Activated naive CD8-positive, alpha-beta T cell treated with anti-CD3 and anti-CD28 coated beads, Interleukin-2, amount 50 U/mL, for 24 hours (primary cell): ENCODE measurements at regions not wholly inside any gene's neighbourhood (a gene's known extent, or its start where the extent isn't known, plus 50 kb on each side); places are given as distances from the start of the nearest gene placed in this dataset.

ENCODE experiments used
- ATAC-seq: fragments of 150-1000 bp; cut with Tn5 transposase; one replicate; pipeline ENCODE4 v1.10.0; 2021
- DNase-seq: peaks from one replicate; pipeline ENCODE4 v3.0.0; 2021
- H3K27ac Mint-ChIP-seq: one replicate; pipeline ENCODE4 v1.8.0; 2021; ENCODE audit warnings: mild to moderate bottlenecking, mixed read lengths
- H3K27me3 Mint-ChIP-seq: one replicate; pipeline ENCODE4 v1.8.0; 2021; ENCODE audit warnings: mixed read lengths
- H3K36me3 Mint-ChIP-seq: one replicate; pipeline ENCODE4 v1.8.0; 2021; ENCODE audit warnings: low read depth, mixed read lengths
- H3K4me1 Mint-ChIP-seq: one replicate; pipeline ENCODE4 v1.8.0; 2021; ENCODE audit warnings: mixed read lengths
- H3K4me3 Mint-ChIP-seq: one replicate; pipeline ENCODE4 v1.8.0; 2021; ENCODE audit warnings: mild to moderate bottlenecking, moderate library complexity, mixed read lengths
- H3K9me3 Mint-ChIP-seq: one replicate; pipeline ENCODE4 v1.8.0; 2021; ENCODE audit warnings: mixed read lengths

DNA sequence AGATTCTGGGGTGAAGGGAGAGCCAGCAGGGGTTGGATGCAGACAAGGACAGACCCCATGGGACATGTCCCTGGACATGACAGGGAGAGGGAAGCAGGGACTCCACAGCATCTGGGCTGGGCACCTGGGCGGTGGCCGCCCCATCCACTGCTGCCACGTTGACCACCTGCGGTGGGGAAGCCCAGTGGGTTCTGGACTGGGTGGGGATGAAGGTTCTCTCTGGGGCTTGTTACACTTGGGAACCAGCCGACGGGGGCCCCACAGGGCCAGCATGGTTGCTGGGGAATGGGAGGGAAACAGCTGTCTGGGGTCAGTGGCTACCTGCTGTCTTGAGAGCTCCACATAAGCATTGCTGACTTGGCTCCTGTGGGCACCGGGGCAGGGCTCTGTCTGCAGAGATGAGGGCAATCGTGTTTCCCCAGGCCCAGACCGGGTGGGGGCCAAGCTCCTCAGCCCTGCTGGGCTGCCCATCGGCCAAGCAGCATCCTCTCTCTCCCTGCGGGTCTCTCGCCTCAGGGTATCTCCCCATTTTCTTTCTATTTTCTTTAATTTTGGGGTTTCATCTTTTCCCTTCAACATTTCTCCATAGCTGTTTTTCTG lies 443.6 kb upstream of the PFKP start:
- ATAC-seq (no peak), DNase-seq (no peak)
- no peak overlapping the region for H3K27ac Mint-ChIP-seq
- no peaks in the 10 kb centered on the region for H3K4me1 Mint-ChIP-seq
- H3K9me3 Mint-ChIP-seq = no peaks in the 10 kb centered on the region
- H3K36me3 Mint-ChIP-seq = no peaks in the 10 kb centered on the region
- no peak overlapping the region for H3K4me3 Mint-ChIP-seq
- H3K27me3 Mint-ChIP-seq = peaks cover 9% of the 10 kb centered on the region

DNA sequence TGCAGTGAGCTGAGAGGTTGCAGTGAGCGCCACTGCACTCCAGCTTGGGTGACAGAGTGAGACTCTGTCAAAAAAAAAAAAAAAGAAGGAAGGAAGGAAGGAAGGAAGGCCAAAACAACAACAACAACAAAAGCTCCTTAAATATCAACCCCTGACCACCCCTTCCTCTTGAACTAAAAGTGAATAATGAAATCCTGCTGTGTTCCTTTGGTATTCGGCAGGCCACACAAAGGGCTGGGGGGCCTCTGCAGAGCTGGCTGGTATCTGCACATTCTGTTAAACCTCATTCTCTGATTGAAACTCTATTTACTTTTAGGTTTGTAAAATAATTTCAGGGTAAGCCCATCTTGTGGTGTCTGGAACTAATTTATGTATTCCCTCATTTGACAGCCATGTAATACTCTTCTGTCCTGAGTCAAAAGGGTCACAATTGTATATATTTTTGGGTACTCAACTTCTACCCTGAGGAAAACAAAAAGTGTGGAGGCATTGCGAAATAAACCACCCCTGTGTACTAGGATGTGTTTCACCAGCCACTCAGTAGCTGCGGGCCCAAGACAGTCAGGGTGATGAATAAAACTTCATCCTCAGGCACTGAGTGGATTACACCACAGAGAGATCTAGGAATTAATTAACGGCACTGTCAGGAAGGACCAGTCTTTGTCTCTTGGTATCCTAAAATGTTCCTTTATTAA lies 446.4 kb upstream of the PFKP start:
- no peaks in the 10 kb centered on the region for H3K9me3 Mint-ChIP-seq
- H3K27me3 Mint-ChIP-seq = peaks cover 14% of the 10 kb centered on the region
- H3K27ac Mint-ChIP-seq = no peak overlapping the region
- H3K4me1 Mint-ChIP-seq = no peaks in the 10 kb centered on the region
- ATAC-seq (no peak), DNase-seq (no peak)
- H3K4me3 Mint-ChIP-seq = no peak overlapping the region
- no peaks in the 10 kb centered on the region for H3K36me3 Mint-ChIP-seq

DNA sequence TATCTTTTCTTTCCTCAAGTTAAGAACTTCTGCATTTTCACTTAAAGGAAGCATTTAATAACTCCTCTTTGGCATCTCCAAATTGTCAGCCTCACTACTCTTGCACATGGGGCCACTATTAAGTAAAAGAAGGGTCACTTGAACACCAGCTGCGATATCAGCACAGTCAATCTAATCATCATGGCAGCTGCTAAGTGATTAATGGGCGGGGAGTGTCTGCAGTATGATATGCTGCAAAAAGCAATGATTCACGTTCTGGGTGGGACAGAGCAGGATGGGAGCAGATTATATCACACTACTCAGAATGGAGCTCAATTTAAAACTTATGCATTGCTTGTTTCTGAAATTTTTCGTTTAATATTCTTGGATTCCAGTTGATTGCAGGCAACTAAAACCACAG lies 447.4 kb upstream of the PFKP start:
- no peak overlapping the region for H3K4me3 Mint-ChIP-seq
- no peaks in the 10 kb centered on the region for H3K9me3 Mint-ChIP-seq
- no peaks in the 10 kb centered on the region for H3K36me3 Mint-ChIP-seq
- no peak for DNase-seq
- no peaks in the 10 kb centered on the region for H3K4me1 Mint-ChIP-seq
- no peak for ATAC-seq
- no peak overlapping the region for H3K27ac Mint-ChIP-seq
- peaks cover 14% of the 10 kb centered on the region for H3K27me3 Mint-ChIP-seq

GRCh38 chr10:2619472-2619871 lies 447.9 kb upstream of the PFKP start:
- Mint-ChIP-seq H3K9me3 (no peaks in the 10 kb centered on the region), H3K27ac (no peak overlapping the region), H3K4me3 (no peak overlapping the region), H3K4me1 (no peaks in the 10 kb centered on the region), H3K27me3 (peaks cover 14% of the 10 kb centered on the region), H3K36me3 (no peaks in the 10 kb centered on the region)
- no peak for DNase-seq
- ATAC-seq = no peak

- no peaks in the 10 kb centered on the region for H3K36me3 Mint-ChIP-seq
These were observed 448.7 kb upstream of the PFKP start for GRCh38 chr10:2618690-2619089.

GRCh38 chr10:2616215-2616614 lies 451.1 kb upstream of the PFKP start:
- no peak for ATAC-seq
- H3K27me3 Mint-ChIP-seq = peaks cover 7% of the 10 kb centered on the region
- DNase-seq = no peak
- no peaks in the 10 kb centered on the region for H3K36me3 Mint-ChIP-seq
- H3K4me3 Mint-ChIP-seq = no peak overlapping the region
- no peak overlapping the region for H3K27ac Mint-ChIP-seq
- H3K9me3 Mint-ChIP-seq = peaks cover 16% of the 10 kb centered on the region
- no peaks in the 10 kb centered on the region for H3K4me1 Mint-ChIP-seq

More at GRCh38 chr10:2618690-2619089, 448.7 kb upstream of the PFKP start:
- Mint-ChIP-seq H3K4me1 (no peaks in the 10 kb centered on the region), H3K9me3 (peaks cover under 1% of the 10 kb centered on the region), H3K4me3 (no peak overlapping the region), H3K27me3 (peaks cover 14% of the 10 kb centered on the region), H3K27ac (no peak overlapping the region)
- DNase-seq (no peak), ATAC-seq (no peak)

GRCh38 chr10:2611603-2612002 lies 455.7 kb upstream of the PFKP start:
- peaks cover 16% of the 10 kb centered on the region for H3K9me3 Mint-ChIP-seq
- H3K4me3 Mint-ChIP-seq = no peak overlapping the region
- ATAC-seq (no peak), DNase-seq (no peak)
- H3K36me3 Mint-ChIP-seq = no peaks in the 10 kb centered on the region
- H3K4me1 Mint-ChIP-seq = no peaks in the 10 kb centered on the region
- no peak overlapping the region for H3K27ac Mint-ChIP-seq
- no peaks in the 10 kb centered on the region for H3K27me3 Mint-ChIP-seq

DNA sequence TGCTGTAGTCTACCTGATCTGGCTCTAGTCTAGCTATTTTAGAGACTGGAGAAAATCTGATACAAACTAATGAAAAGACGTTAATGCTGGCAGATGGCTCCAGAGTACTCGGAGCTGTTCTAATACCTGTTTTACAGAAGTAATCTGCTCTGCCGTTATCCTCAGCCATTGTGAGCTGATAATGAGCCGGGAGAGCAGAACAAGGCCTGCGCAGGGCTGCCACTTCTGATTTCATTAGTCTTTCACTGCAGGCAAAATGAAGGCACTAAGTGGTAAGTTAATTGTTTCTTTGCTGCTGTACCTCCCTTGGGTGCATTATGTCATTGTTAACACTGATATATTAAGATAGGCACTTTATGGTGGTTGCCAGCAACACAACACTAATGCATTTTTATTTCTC lies 456.4 kb upstream of the PFKP start:
- Mint-ChIP-seq H3K27me3 (no peaks in the 10 kb centered on the region), H3K27ac (no peak overlapping the region), H3K4me1 (no peaks in the 10 kb centered on the region), H3K36me3 (no peaks in the 10 kb centered on the region), H3K4me3 (no peak overlapping the region), H3K9me3 (peaks cover 16% of the 10 kb centered on the region)
- DNase-seq (no peak), ATAC-seq (no peak)

DNA sequence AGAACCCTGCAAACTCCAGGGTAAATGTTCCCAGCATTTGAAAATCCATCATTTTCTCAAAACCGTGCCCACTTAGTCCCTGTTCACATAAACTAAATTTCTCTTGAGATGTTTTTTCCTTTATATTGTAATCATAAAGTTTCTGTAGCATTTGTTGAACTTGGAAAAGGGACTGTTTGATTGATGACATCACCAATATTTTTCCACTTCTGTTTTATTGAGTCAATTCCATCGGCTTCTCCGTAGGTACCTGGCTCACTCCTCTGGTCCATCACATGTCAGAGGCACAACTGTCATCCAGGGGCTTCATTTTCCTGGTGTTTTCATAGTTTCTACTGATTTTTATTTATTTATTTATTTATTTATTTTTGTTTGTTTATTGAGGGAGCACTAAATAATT lies 462.5 kb upstream of the PFKP start:
- DNase-seq (no peak), ATAC-seq (no peak)
- H3K9me3 Mint-ChIP-seq = peaks cover 4% of the 10 kb centered on the region
- no peaks in the 10 kb centered on the region for H3K4me1 Mint-ChIP-seq
- peaks cover 2% of the 10 kb centered on the region for H3K27me3 Mint-ChIP-seq
- no peaks in the 10 kb centered on the region for H3K36me3 Mint-ChIP-seq
- H3K27ac Mint-ChIP-seq = no peak overlapping the region
- no peak overlapping the region for H3K4me3 Mint-ChIP-seq

- DNase-seq (no peak), ATAC-seq (no peak)
- H3K9me3 Mint-ChIP-seq = no peaks in the 10 kb centered on the region
- H3K36me3 Mint-ChIP-seq = no peaks in the 10 kb centered on the region
- no peaks in the 10 kb centered on the region for H3K4me1 Mint-ChIP-seq
- H3K27me3 Mint-ChIP-seq = peaks cover 4% of the 10 kb centered on the region
- no peak overlapping the region for H3K27ac Mint-ChIP-seq
- H3K4me3 Mint-ChIP-seq = no peak overlapping the region
These were observed 467.8 kb upstream of the PFKP start for GRCh38 chr10:2599571-2599970.

- Mint-ChIP-seq H3K4me3 (no peak overlapping the region), H3K27me3 (peaks cover 16% of the 10 kb centered on the region), H3K27ac (no peak overlapping the region), H3K36me3 (no peaks in the 10 kb centered on the region), H3K9me3 (no peaks in the 10 kb centered on the region), H3K4me1 (no peaks in the 10 kb centered on the region)
- no peak for ATAC-seq
- no peak for DNase-seq
These were observed 474.8 kb upstream of the PFKP start for GRCh38 chr10:2592360-2593160.

- Mint-ChIP-seq H3K4me3 (no peak overlapping the region), H3K4me1 (no peaks in the 10 kb centered on the region), H3K27me3 (peaks cover 16% of the 10 kb centered on the region), H3K36me3 (no peaks in the 10 kb centered on the region), H3K27ac (no peak overlapping the region), H3K9me3 (no peaks in the 10 kb centered on the region)
- no peak for ATAC-seq
- DNase-seq = no peak
These were observed 478.2 kb upstream of the PFKP start for GRCh38 chr10:2589196-2589595.

DNA sequence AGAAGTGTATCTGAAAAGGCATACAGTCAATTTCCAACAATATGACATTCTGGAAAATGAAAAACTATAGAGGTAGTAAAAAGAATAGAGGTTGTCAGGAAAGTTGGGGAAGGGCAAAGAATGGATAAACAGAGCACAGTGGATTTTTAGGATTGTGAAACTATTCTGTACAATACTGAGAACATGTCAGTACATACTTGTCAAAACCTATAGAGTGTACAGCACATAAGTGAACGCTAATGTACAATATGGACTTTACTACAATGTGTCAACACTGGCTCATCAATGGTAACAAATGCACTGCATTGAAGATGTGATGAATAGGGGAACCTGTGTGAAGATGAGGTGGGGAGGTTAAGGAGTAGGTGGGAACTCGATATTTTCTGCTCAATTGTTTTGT lies 483.0 kb upstream of the PFKP start:
- Mint-ChIP-seq H3K27ac (no peak overlapping the region), H3K9me3 (no peaks in the 10 kb centered on the region), H3K4me3 (no peak overlapping the region), H3K36me3 (no peaks in the 10 kb centered on the region), H3K27me3 (peaks cover 7% of the 10 kb centered on the region), H3K4me1 (no peaks in the 10 kb centered on the region)
- ATAC-seq (no peak), DNase-seq (no peak)

DNA sequence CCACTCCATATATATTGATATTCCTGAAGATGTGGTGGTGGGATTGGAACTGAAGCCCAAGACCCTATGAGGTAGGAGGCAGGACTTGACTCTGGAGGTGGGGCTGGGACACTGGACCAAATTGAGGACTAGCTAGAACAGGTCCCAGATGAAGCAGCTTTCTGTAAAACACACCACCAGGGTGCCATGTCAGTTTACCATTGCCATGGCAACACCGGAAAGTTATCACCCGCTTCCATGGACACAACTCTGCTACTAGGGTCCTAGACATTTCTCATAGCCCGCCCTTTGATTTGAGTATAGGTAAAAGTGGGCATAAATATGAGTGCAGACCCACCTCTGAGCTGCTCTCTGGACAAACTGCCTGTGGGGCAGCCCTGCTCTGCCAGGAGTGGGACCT lies 490.5 kb upstream of the PFKP start:
- H3K27me3 Mint-ChIP-seq = peaks cover 2% of the 10 kb centered on the region
- no peaks in the 10 kb centered on the region for H3K4me1 Mint-ChIP-seq
- H3K9me3 Mint-ChIP-seq = no peaks in the 10 kb centered on the region
- H3K36me3 Mint-ChIP-seq = no peaks in the 10 kb centered on the region
- DNase-seq = no peak
- no peak for ATAC-seq
- H3K27ac Mint-ChIP-seq = no peak overlapping the region
- no peak overlapping the region for H3K4me3 Mint-ChIP-seq

DNA sequence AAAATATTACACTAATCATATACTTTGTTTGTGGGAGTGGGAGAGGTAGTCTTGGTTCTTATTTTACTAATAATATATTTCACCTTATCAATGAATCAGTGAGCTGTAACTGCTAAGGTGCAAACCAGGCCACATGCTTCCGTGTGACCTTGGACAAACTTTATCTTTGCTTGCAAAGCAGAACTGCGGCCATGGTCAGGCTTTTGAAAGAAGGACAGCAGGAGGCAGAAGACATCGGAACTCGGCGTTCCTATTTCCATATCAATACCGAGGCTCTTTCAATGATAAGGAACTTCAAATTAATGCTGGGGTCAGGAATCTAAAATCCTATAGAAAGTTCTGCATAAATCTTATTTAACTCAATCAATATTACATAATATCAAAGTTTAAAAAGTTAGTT lies 491.9 kb upstream of the PFKP start:
- ATAC-seq (no peak), DNase-seq (no peak)
- H3K4me1 Mint-ChIP-seq = no peaks in the 10 kb centered on the region
- no peaks in the 10 kb centered on the region for H3K9me3 Mint-ChIP-seq
- H3K4me3 Mint-ChIP-seq = no peak overlapping the region
- H3K27me3 Mint-ChIP-seq = peaks cover 2% of the 10 kb centered on the region
- H3K36me3 Mint-ChIP-seq = no peaks in the 10 kb centered on the region
- no peak overlapping the region for H3K27ac Mint-ChIP-seq
